ENCODE measurements at regions not wholly inside any gene's neighbourhood (a gene's known extent, or its start where the extent isn't known, plus 50 kb on each side); places are given as distances from the start of the nearest gene placed in this dataset.
"Not testable (repeated sequence)": the region's sequence is repeated elsewhere in the genome, so short reads cannot be mapped to it uniquely, and the experiment has no call there.

DNA sequence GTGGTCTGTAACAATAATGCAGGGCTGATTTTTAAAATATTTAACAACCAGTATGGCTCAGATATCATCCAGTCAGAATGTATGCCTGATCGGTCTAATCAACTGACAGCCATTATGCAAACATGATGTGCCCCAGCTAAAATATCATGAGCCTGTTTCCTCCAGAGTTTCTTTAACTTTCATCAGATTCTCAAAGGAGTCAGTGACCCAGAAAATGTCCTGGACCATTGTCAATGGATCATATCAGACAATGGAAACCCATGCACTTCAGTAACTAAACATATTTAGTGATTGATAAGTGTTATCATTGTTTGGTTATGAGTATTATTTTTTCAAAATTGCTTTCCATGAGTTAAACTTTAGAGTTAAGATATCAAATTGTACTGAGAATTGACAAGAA is 173.5 kb downstream of the LMBRD1 start:
- DNase-seq (ENCODE audit: low spot score): no peak

DNA sequence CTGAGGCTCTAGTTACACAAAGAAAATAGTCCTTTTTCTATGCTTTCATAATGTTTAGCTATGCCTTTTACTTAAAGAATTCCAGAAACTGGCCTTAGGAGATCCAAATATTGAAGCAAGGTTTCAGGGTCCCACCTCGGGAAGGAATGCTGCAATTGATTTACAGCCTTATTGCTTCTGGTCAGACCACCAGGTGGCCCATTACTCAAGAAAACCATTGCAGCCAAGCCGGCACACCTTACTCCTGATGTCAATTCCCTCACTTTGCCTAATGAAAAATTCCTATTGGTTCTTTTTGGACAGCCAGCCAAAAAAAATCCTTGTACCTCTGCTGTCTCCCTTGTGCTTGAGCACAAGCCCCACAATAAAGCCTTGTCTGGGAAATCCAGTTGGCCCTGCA is 173.9 kb downstream of the LMBRD1 start:
- DNase-seq (ENCODE audit: low spot score): no peak

DNA sequence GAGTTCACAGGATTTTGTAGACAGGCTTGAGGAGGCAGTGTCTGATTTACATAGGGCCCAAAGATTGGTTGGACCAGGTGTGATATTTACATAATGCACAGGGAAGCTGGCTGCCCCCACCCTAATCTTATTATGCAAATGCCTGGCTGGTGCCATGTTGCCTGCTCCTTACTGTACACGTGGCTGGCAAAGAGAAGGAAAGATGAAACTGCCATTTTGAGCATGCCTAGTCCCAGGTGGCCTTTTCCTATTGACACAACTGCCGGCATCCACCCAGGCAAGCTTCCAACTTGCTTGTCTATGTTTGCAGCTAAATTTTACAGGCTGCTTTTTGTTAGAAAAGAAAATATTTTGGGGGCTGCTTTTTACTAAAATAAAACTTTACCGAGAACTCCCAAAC is 174.6 kb downstream of the LMBRD1 start:
- DNase-seq (ENCODE audit: low spot score): peak; percentile 67

- DNase-seq (ENCODE audit: low spot score): no peak
Measured at GRCh38 chr6:69617163-69617562, 179.6 kb downstream of the LMBRD1 start.

DNA sequence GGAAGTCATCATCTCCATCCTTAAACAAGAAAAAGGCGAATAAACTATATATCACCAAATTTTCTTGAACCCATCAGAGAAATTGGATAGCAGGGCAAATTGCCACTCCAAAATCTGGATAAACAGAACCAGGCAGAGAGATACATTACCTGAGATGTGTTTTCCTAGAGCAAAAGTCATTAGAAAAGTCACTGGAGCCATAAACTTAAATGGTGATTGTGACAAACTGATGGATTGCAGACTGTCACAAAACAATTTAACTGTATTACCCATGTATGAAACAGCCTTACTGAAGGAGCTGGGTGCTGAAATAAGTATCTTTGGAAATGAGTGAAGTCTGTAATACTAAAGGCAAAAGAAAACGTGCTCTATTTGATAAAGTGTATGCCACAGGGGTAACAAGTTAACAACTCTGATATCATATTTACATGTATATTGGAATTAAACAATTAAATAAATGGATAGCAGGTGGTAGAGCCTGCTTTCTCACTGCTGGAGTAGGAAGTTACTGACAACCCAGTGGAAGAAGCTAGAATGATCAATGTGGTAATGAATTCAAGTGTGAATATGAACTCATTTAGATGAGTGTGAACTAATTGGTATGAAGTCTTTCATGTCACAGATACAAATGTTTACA is 186.9 kb downstream of the LMBRD1 start:
- peak; percentile 28 for DNase-seq (ENCODE audit: low spot score)

GRCh38 chr6:69601132-69601531 is 195.7 kb downstream of the LMBRD1 start:
- peak; percentile 38 for DNase-seq (ENCODE audit: low spot score)

DNA sequence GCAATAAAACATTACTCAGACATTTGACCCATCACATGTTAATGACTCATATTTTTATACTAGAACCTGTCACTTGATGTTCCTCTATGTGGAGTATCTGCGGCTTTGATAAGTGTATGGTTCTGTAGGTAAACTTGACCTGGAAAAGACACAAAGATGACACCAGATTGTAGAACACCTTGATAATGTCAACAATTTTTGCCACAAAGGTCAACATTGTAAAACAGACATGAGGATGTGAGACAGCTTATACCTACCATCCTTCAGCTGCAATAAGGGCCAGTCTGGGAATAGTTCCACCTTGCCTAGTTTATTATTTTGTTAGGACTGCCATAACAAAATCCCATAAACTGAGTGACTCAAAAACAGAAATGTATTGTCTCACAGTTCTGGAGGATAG is 202.4 kb downstream of the LMBRD1 start:
- DNase-seq (ENCODE audit: low spot score): no peak

GRCh38 chr6:69593706-69594105 is 203.1 kb downstream of the LMBRD1 start:
- DNase-seq (ENCODE audit: low spot score): no peak

- no peak for DNase-seq (ENCODE audit: low spot score)
Measured at GRCh38 chr6:69589626-69590025, 207.2 kb downstream of the LMBRD1 start.

- peak; percentile 99 for DNase-seq (ENCODE audit: low spot score)
Measured at GRCh38 chr6:69584913-69585729, 211.7 kb downstream of the LMBRD1 start.

- DNase-seq (ENCODE audit: low spot score): no peak
Measured at GRCh38 chr6:69584536-69584912, 212.3 kb downstream of the LMBRD1 start.

- no peak for DNase-seq (ENCODE audit: low spot score)
Measured at GRCh38 chr6:69581581-69581980, 215.2 kb downstream of the LMBRD1 start.

GRCh38 chr6:69580706-69581105 is 216.1 kb downstream of the LMBRD1 start:
- no peak for DNase-seq (ENCODE audit: low spot score)

DNA sequence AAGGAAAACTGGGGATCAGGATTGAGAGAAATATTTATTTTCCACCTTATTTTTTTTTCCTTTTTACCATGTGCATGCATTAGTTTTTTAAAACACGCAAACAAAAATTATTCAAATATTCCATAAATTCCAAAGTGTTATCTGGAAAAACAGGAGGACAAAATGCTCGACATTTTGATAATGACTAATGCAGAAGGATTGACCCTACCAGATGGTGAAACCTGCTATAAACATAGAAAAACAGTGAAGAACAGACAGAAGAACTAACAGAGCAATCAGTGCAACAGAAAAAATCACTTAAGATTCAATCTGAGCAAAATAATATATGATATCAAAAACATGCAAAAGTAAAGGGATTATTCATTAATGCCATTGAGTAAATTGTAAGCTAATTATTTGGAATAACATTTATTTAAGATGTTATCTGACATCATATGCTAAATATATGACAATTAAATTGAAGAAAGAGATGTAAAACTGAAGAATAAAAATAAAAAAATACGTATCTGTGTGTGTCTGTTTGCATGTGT is 218.4 kb downstream of the LMBRD1 start:
- no peak for DNase-seq (ENCODE audit: low spot score)

- DNase-seq (ENCODE audit: low spot score): no peak
Measured at GRCh38 chr6:69571234-69571633, 225.6 kb downstream of the LMBRD1 start.

- no peak for DNase-seq (ENCODE audit: low spot score)
Measured at GRCh38 chr6:69570106-69570505, 226.7 kb downstream of the LMBRD1 start.

DNA sequence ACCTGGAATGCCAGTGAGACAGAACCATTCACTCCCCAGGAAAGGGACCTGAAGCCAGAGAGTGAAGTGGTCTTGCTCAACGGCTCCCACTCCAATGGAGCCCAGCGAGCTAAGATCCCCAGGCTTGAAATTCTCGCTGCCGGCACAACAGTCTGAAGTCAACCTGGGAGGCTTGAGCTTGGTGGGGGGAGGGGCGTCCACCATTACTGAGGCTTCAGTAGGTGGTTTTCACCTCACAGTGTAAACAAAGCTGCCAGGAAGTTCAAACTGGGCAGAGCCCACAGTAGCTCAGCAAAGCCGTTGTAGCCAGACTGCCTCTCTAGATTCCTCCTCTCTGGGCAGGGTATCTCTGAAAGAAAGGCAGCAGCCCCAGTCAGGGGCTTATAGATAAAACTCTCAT is 236.2 kb downstream of the LMBRD1 start:
- not testable (repeated sequence) for DNase-seq (ENCODE audit: low spot score)

DNA sequence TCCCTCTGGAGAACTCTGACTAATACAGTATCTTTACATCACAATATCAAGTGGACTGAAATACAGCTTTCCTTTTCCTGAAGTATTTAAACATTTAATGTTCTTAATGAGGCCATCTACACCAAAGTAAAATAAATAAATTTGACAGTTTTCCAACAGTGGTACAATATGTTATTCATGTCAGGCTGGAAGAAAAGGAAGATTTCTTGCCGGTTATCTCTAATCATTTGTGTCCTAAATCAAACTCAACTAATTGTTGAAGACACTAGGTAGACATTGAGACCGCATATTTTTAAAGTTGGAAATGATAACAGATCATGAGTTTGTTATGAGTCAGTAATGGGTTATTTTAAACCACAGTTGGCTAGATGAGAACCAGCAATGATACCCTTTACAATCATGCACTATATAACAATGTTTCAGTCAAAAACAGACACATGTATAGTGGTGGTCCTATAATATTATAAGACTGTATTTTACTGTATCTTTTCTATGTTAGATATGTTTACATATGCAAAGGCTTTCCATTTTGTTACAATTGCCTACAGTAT is 241.6 kb downstream of the LMBRD1 start:
- DNase-seq (ENCODE audit: low spot score): no peak

DNA sequence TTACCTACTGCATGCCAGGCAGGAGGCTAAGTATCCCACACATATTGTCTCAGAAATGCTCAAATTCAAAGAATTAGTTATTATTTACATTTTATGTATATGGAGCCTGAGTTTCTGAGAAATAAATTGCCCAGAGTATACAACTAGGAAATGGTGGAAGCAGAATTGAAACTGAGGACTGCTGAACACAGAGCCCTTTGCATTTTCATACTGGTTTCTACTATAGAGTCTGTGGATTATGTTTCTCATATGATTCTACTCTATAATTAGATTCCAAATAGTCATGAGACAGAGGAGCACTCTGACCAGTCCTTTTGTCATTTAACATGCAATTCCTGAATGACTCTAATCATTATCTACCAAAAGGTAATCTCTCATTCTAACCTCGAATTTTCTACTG is 254.3 kb downstream of the LMBRD1 start:
- DNase-seq (ENCODE audit: low spot score): no peak

DNA sequence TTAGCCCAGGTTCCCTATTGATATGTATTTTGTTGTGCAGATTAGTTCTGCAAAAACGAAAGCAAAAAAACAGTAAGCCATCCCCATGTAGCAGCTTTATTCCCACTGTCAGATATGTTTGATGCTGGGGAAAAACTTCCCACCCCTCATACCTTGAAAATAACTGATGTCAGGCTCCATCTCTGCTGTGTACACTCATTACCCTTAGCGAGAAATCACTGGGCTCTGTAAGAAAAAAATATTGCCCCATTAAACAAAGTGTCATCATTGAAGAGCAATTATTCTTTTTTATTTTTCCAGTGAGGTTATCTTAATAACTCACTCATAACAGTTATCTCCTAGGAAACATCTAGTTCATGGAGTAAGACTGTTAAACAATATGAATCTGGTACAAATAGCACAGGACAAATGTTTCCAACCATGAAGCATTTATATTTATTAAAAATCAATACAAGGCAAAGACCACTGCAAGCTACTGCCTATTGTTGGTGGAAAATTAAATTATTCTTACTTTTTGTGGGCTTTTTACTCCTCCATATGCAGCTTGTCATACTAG is 268.8 kb downstream of the LMBRD1 start:
- DNase-seq (ENCODE audit: low spot score): no peak

- DNase-seq (ENCODE audit: low spot score): not testable (repeated sequence)
Measured at GRCh38 chr6:69515480-69515879, 281.3 kb downstream of the LMBRD1 start.

DNA sequence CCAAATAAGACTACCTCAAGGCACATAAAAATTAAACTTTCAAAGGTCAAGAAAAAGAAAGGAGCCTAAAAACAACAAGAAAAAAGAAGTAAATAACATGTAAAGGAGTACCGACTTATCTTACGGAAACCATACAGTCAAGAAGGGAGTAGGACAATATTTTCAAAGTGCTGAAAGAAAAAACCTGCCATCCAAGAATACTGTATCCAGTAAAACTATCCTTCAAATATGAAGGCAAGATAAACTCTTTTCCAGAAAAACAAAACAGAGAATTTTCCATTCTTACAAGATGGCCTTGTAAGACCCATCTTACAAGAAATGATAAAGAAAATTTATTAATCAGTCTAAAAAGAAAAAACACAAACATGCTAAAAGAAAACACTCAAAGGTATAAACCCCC is 302.2 kb downstream of the LMBRD1 start:
- no peak for DNase-seq (ENCODE audit: low spot score)
